GM10266 (cell line): ENCODE measurements at regions not wholly inside any gene's neighbourhood (a gene's known extent, or its start where the extent isn't known, plus 50 kb on each side); places are given as distances from the start of the nearest gene placed in this dataset.

Experiments used
- DNase-seq: peaks from one replicate; pipeline ENCODE4 v3.0.0; 2012; ENCODE audit errors: extremely low spot score
- CTCF ChIP-seq: IDR thresholded peaks from 2 replicates; pipeline ENCODE4 v1.5.1; 2012; ENCODE audit warnings: mild to moderate bottlenecking, low read depth; ENCODE audit not compliant: control insufficient read depth, insufficient read depth; ENCODE audit errors: missing control alignments

- no peak for TF ChIP-seq CTCF
- DNase-seq, result no peak
These were observed 113.8 kb downstream of the RHOU start for GRCh38 chr1:228849011-228849541.

GRCh38 chr1:228850141-228851100 lies 115.1 kb downstream of the RHOU start:
- no peak for TF ChIP-seq CTCF
- DNase-seq, result no peak

GRCh38 chr1:228851193-228851592 lies 115.9 kb downstream of the RHOU start:
- no peak for TF ChIP-seq CTCF
- DNase-seq, result no peak

- DNase-seq, result no peak
- TF ChIP-seq CTCF, result no peak
These were observed 116.3 kb downstream of the RHOU start for GRCh38 chr1:228851618-228852017.

DNA sequence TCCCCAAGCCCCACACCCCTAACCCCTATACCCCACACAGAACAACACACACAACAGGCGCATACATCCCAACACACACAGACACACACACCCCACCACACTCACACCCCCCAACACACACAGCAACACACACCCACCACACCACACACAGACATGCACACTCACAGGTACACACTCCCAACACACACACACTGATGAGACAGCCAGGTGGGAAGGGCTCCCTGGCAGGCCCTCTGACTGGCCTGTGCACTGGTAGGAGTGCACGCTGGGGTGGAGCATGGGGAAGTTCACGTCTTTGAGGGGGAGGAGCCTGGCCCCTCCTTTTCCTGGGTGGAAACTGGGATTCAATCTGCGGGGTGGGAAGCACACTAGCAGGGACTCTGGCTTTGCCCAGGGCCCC lies 116.7 kb downstream of the RHOU start:
- DNase-seq, result no peak
- no peak for TF ChIP-seq CTCF

DNA sequence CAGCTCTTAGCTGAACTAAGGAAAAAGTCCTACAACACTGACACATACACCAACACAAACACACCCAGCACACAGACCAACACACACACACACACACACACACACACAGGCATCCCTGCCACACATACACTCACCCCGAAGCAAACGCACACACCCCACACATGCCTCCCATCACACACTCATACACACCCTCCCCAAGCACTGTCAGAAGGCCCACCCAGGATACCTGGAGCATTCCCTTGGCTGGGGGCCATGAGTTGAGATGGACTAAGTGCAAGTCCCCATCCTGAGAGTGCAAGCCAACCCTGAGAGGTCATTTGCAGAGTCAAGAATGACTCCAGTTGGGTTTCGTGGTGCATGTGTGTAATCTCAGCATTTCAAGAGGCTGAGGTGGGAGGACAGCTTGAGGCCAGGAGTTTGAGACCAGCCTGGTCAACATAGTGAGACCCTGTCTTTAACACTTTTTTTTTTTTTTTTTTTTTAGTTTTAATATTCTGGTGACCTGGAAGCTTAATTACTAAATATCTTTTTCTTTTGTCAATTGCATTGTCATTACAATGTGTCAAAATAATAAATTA lies 117.3 kb downstream of the RHOU start:
- no peak for DNase-seq
- TF ChIP-seq CTCF, result no peak

GRCh38 chr1:228853191-228853590 lies 117.9 kb downstream of the RHOU start:
- DNase-seq, result no peak
- no peak for TF ChIP-seq CTCF
